Endothelial cell of umbilical vein (primary cell): ENCODE measurements at regions not wholly inside any gene's neighbourhood (a gene's known extent, or its start where the extent isn't known, plus 50 kb on each side); places are given as distances from the start of the nearest gene placed in this dataset.

ENCODE experiments used
- BruUV-seq: library from RNA; stranded (reverse); fragments of 400-500 nt; replicated peaks from 2 replicates; lab custom pipeline; 2021; lab: Mats Ljungman, UMichigan
- CTCF ChIA-PET: fragments of 300-600, 350-600 bp; sonication (Branson Sonifier 250); formaldehyde crosslinking; loops from one replicate; lab custom pipeline; 2021; ENCODE audit warnings: antibody characterized with exemption, inconsistent platforms; lab: Charles Lee
- POLR2A ChIA-PET: fragments of 300-600, 350-600 bp; sonication (Branson Sonifier 250); formaldehyde crosslinking; loops from one replicate; lab custom pipeline; 2021; ENCODE audit warnings: antibody characterized with exemption, inconsistent platforms; lab: Charles Lee
- DNase-seq: peaks from one replicate; pipeline ENCODE4 v3.0.0-alpha.2; 2011; ENCODE audit warnings: low read depth, low spot score
- FAIRE-seq: peaks from 2 replicates; lab custom pipeline; 2011; peaks lifted over from hg19 to GRCh38; lab: Jason Lieb, UNC
- H2AFZ ChIP-seq: 2 replicates; pipeline ENCODE4 v1.6.0; 2012; ENCODE audit warnings: low read depth, low read length, control low read depth, inconsistent platforms
- H3K27ac ChIP-seq: 2 replicates; pipeline ENCODE4 v1.5.1; 2011; ENCODE audit warnings: low read depth, mild to moderate bottlenecking, control low read depth, low read length, moderate library complexity; ENCODE audit not compliant: insufficient read depth
- H3K27me3 ChIP-seq, 2 experiments: 2 replicates each; pipeline versions ENCODE4 v1.6.0 to v1.6.1; 2011; ENCODE audit warnings: low read length in 2 of 2, mixed read lengths in 1 of 2; ENCODE audit not compliant: control insufficient read depth in 2 of 2, insufficient read depth in 2 of 2
- H3K36me3 ChIP-seq, 2 experiments: 2 replicates in 1 of 2; 3 replicates in 1 of 2; pipeline ENCODE4 v1.5.1; 2011; ENCODE audit warnings: low read length in 2 of 2, mild to moderate bottlenecking in 1 of 2, moderate library complexity in 1 of 2; ENCODE audit not compliant: control insufficient read depth in 2 of 2, insufficient read depth in 2 of 2; ENCODE audit errors: extremely low read depth in 1 of 2
- H3K4me1 ChIP-seq: 3 replicates; pipeline ENCODE4 v1.5.1; 2011; ENCODE audit warnings: mild to moderate bottlenecking, low read length; ENCODE audit not compliant: control insufficient read depth, insufficient read depth; ENCODE audit errors: extremely low read depth
- H3K4me2 ChIP-seq: 2 replicates; pipeline ENCODE4 v1.6.1; 2011; ENCODE audit warnings: low read length, control low read depth, mixed read lengths; ENCODE audit not compliant: insufficient read depth
- H3K4me3 ChIP-seq, 3 experiments: fragments of 200-600 bp in 1 of 3; sonication (generic), shearing (Covaris generic) in 1 of 3; replicated peaks in 1 of 3; 2 replicates each; pipeline ENCODE4 v1.5.1; 2011 to 2016; ENCODE audit warnings: control low read depth in 3 of 3, low read length in 3 of 3, mild to moderate bottlenecking in 2 of 3, inconsistent platforms in 1 of 3, low read depth in 1 of 3, moderate library complexity in 1 of 3; ENCODE audit not compliant: insufficient read depth in 1 of 3
- H3K79me2 ChIP-seq: 2 replicates; pipeline ENCODE4 v1.6.0; 2012; ENCODE audit warnings: low read length, inconsistent platforms; ENCODE audit not compliant: control insufficient read depth, insufficient read depth
- H3K9ac ChIP-seq: replicated peaks from 2 replicates; pipeline ENCODE3; 2011; ENCODE audit warnings: low read length, control low read depth; ENCODE audit not compliant: insufficient read depth; ENCODE audit errors: extremely low read depth
- H3K9me1 ChIP-seq: replicated peaks from 3 replicates; pipeline ENCODE4 v1.6.0; 2011; ENCODE audit warnings: mild to moderate bottlenecking, low read length; ENCODE audit not compliant: control insufficient read depth, insufficient read depth; ENCODE audit errors: extremely low read depth
- H3K9me3 ChIP-seq: replicated peaks from 2 replicates; pipeline ENCODE4 v1.5.1; 2012; ENCODE audit warnings: low read length, inconsistent platforms; ENCODE audit not compliant: control insufficient read depth, insufficient read depth
- H4K20me1 ChIP-seq: replicated peaks from 2 replicates; pipeline ENCODE3; 2011; ENCODE audit warnings: mild to moderate bottlenecking, low read length; ENCODE audit not compliant: control insufficient read depth, insufficient read depth; ENCODE audit errors: extremely low read depth
- EZH2 ChIP-seq: IDR thresholded peaks from 2 replicates; pipeline ENCODE4 v1.6.1; 2012; ENCODE audit warnings: borderline replicate concordance, low read depth, mild to moderate bottlenecking, moderate library complexity, low read length, inconsistent platforms; ENCODE audit not compliant: severe bottlenecking
- FOS ChIP-seq: IDR thresholded peaks from 2 replicates; pipeline ENCODE4 v1.6.1; 2011; ENCODE audit warnings: mild to moderate bottlenecking, low read length, moderate library complexity, borderline replicate concordance; ENCODE audit not compliant: insufficient read depth
- GATA2 ChIP-seq: IDR thresholded peaks from 2 replicates; pipeline ENCODE4 v1.7.0; 2011; ENCODE audit warnings: low read depth, mild to moderate bottlenecking, moderate library complexity, mixed read lengths, low read length; ENCODE audit not compliant: insufficient read length, insufficient read depth
- JUN ChIP-seq: IDR thresholded peaks from 2 replicates; pipeline ENCODE4 v1.6.1; 2011; ENCODE audit warnings: borderline replicate concordance, low read depth; ENCODE audit not compliant: insufficient read length, insufficient read depth
- MYC ChIP-seq: IDR thresholded peaks from one replicate; pipeline ENCODE4 v1.6.1; 2011; ENCODE audit warnings: mild to moderate bottlenecking, low read depth, low read length
- POLR2A ChIP-seq: IDR thresholded peaks from 2 replicates; pipeline ENCODE4 v1.6.1; 2012; ENCODE audit warnings: low read depth, mild to moderate bottlenecking, control low read depth, low read length
- POLR2AphosphoS5 ChIP-seq: IDR thresholded peaks from 2 replicates; pipeline ENCODE4 v1.6.1; 2012; ENCODE audit warnings: low read depth, mild to moderate bottlenecking, control low read depth, low read length, moderate library complexity; ENCODE audit not compliant: insufficient read depth
- dilution Hi-C: fragments of 300-500 bp; cut with MboI; formaldehyde crosslinking; loops from one replicate; pipeline ENCODE4 v1.15.0; 2019; ENCODE audit warnings: low sequenced_read_pairs; ENCODE audit not compliant: extremely low pct_ligation_motif_present
- intact Hi-C: fragments of 100-400 bp; cut with micrococcal nuclease; formaldehyde crosslinking; loops from one replicate; pipeline ENCODE4 v1.10.0; 2022
- TF ChIP-seq, protein P1 (sequence below), 2 donors: IDR thresholded peaks; 1 replicate in 1 of 2; 2 replicates in 1 of 2; pipeline ENCODE4 v1.5.1; 2011; ENCODE audit warnings: low read length in 2 of 2, mild to moderate bottlenecking in 2 of 2, moderate library complexity in 2 of 2, control low read depth in 1 of 2, inconsistent platforms in 1 of 2, low read depth in 1 of 2; ENCODE audit not compliant: insufficient read depth in 1 of 2; ENCODE audit errors: extremely low read depth in 1 of 2
- TF ChIP-seq, protein P2 (sequence below): IDR thresholded peaks from 2 replicates; pipeline ENCODE4 v1.6.1; 2011; ENCODE audit not compliant: insufficient read depth, insufficient read length

- Histone ChIP-seq H3K27ac (no peak overlapping the region), H3K9ac (no peak overlapping the region), H3K79me2 (no peaks in the 10 kb centered on the region), H4K20me1 (no peaks in the 10 kb centered on the region), H3K4me1 (no peaks in the 10 kb centered on the region), H3K36me3 (no peaks in the 10 kb centered on the region), H3K9me3 (no peaks in the 10 kb centered on the region), H2AFZ (no peak overlapping the region), H3K27me3 (peaks cover 5 to 8% of the 10 kb centered on the region in 2 experiments), H3K4me2 (no peak overlapping the region), H3K4me3 (no peak overlapping the region), H3K9me1 (no peaks in the 10 kb centered on the region)
- FAIRE-seq (no peak), DNase-seq (no peak)
- no TSS peak for BruUV-seq
- dilution Hi-C loops, result no loop called here
- intact Hi-C loops, result loop anchor here (1.0 to 5.0 kb wide), 7 partner anchors 193 to 1991 kb away; no protein-coding TSS in a partner anchor
- TF ChIP-seq EZH2 (no peak), FOS (no peak), JUN (no peak), POLR2AphosphoS5 (no peak), MYC (no peak), GATA2 (no peak), POLR2A (no peak)
- TF ChIP-seq, protein P1, sequence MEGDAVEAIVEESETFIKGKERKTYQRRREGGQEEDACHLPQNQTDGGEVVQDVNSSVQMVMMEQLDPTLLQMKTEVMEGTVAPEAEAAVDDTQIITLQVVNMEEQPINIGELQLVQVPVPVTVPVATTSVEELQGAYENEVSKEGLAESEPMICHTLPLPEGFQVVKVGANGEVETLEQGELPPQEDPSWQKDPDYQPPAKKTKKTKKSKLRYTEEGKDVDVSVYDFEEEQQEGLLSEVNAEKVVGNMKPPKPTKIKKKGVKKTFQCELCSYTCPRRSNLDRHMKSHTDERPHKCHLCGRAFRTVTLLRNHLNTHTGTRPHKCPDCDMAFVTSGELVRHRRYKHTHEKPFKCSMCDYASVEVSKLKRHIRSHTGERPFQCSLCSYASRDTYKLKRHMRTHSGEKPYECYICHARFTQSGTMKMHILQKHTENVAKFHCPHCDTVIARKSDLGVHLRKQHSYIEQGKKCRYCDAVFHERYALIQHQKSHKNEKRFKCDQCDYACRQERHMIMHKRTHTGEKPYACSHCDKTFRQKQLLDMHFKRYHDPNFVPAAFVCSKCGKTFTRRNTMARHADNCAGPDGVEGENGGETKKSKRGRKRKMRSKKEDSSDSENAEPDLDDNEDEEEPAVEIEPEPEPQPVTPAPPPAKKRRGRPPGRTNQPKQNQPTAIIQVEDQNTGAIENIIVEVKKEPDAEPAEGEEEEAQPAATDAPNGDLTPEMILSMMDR (IDR thresholded peaks at IDR 0.05; ENCODE audit: extremely low read depth in 1 of 2, insufficient read depth in 1 of 2, low read depth in 1 of 2, low read length in 2 of 2), result no peak
- TF ChIP-seq, protein P2, sequence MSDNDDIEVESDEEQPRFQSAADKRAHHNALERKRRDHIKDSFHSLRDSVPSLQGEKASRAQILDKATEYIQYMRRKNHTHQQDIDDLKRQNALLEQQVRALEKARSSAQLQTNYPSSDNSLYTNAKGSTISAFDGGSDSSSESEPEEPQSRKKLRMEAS, result no peak
- POLR2A ChIA-PET, result interaction anchor here (0.6 kb wide), 1 partner anchor 315 kb away, joined by 6 read pairs; no protein-coding TSS in a partner anchor
- CTCF ChIA-PET, result interaction anchor here (0.6 to 6.6 kb wide), 10 partner anchors 10 to 876 kb away, joined by 3 to 96 read pairs (median 5); no protein-coding TSS in a partner anchor
Measured at GRCh38 chr10:21077681-21078080, 180.6 kb upstream of the NEBL start.
